ENCODE measurements at regions not wholly inside any gene's neighbourhood (a gene's known extent, or its start where the extent isn't known, plus 50 kb on each side); places are given as distances from the start of the nearest gene placed in this dataset.

GRCh38 chr1:168824418-168825065, 95.5 kb upstream of the DPT start:
- 90% methylated on average over 1 of the region's 2 CpGs; no CpG with 5 or more reads in 1 of the 2 experiments for WGBS, 2 experiments (ENCODE audit: insufficient coverage in 1 of 2, insufficient read length in 1 of 2)
- H3K27ac Mint-ChIP-seq, result no peak overlapping the region

GRCh38 chr1:168825129-168825528, 96.1 kb upstream of the DPT start:
- Histone ChIP-seq H3K4me3 (ENCODE audit: low read length) (no peak overlapping the region), H3K27ac (ENCODE audit: low read depth, low read length) (no peak overlapping the region), H3K27me3 (ENCODE audit: control insufficient read depth, insufficient read depth, low read length, poor library complexity, severe bottlenecking) (no peaks in the 10 kb centered on the region), H3K9me3 (ENCODE audit: control insufficient read depth, low read length) (no peaks in the 10 kb centered on the region), H3K36me3 (ENCODE audit: control insufficient read depth, insufficient read depth, low read length) (no peaks in the 10 kb centered on the region), H3K9ac (ENCODE audit: extremely low read depth, low read length, poor library complexity, severe bottlenecking) (no peak overlapping the region), H3K4me1 (ENCODE audit: control insufficient read depth, insufficient read depth, low read length) (no peaks in the 10 kb centered on the region)
- Mint-ChIP-seq H3K27ac (no peak overlapping the region), H3K4me1 (peaks cover 7% of the 10 kb centered on the region), H3K9me3 (no peaks in the 10 kb centered on the region), H3K4me3 (no peak overlapping the region), H3K36me3 (ENCODE audit: low read depth) (no peaks in the 10 kb centered on the region), H3K27me3 (ENCODE audit: insufficient read depth) (no peaks in the 10 kb centered on the region)
- DNase-seq, result no peak
- TF ChIP-seq CTCF (conservative IDR thresholded peaks at IDR 0.05), result no peak
- WGBS, 2 experiments (ENCODE audit: insufficient coverage in 1 of 2, insufficient read length in 1 of 2), result 46 to 88% methylated on average over 1 of the region's 1 CpG

More at GRCh38 chr1:168824418-168825065, 95.5 kb upstream of the DPT start:
- H3K4me1 ChIP-seq (ENCODE audit: control insufficient read depth, insufficient read depth, low read length), result no peaks in the 10 kb centered on the region
- no peaks in the 10 kb centered on the region for H3K9me3 ChIP-seq (ENCODE audit: control insufficient read depth, low read length)
- H3K27me3 ChIP-seq (ENCODE audit: control insufficient read depth, insufficient read depth, low read length, poor library complexity, severe bottlenecking), result no peaks in the 10 kb centered on the region
- H3K9ac ChIP-seq (ENCODE audit: extremely low read depth, low read length, poor library complexity, severe bottlenecking), result no peak overlapping the region
- TF ChIP-seq CTCF (conservative IDR thresholded peaks at IDR 0.05), result no peak
- no peak for DNase-seq
- Mint-ChIP-seq H3K4me3 (no peak overlapping the region), H3K9me3 (no peaks in the 10 kb centered on the region), H3K36me3 (ENCODE audit: low read depth) (no peaks in the 10 kb centered on the region), H3K4me1 (peaks cover 4% of the 10 kb centered on the region), H3K27me3 (ENCODE audit: insufficient read depth) (no peaks in the 10 kb centered on the region)
- no peak overlapping the region for H3K4me3 ChIP-seq (ENCODE audit: low read length)
- H3K27ac ChIP-seq (ENCODE audit: low read depth, low read length), result no peak overlapping the region
- H3K36me3 ChIP-seq (ENCODE audit: control insufficient read depth, insufficient read depth, low read length), result no peaks in the 10 kb centered on the region

GRCh38 chr1:168825820-168826219, 96.8 kb upstream of the DPT start:
- Histone ChIP-seq H3K4me1 (ENCODE audit: control insufficient read depth, insufficient read depth, low read length) (peaks cover 6% of the 10 kb centered on the region), H3K27ac (ENCODE audit: low read depth, low read length) (no peak overlapping the region), H3K27me3 (ENCODE audit: control insufficient read depth, insufficient read depth, low read length, poor library complexity, severe bottlenecking) (no peaks in the 10 kb centered on the region), H3K36me3 (ENCODE audit: control insufficient read depth, insufficient read depth, low read length) (no peaks in the 10 kb centered on the region), H3K4me3 (ENCODE audit: low read length) (no peak overlapping the region), H3K9me3 (ENCODE audit: control insufficient read depth, low read length) (no peaks in the 10 kb centered on the region), H3K9ac (ENCODE audit: extremely low read depth, low read length, poor library complexity, severe bottlenecking) (no peak overlapping the region)
- H3K27ac Mint-ChIP-seq, result no peak overlapping the region
- no peaks in the 10 kb centered on the region for H3K27me3 Mint-ChIP-seq (ENCODE audit: insufficient read depth)
- peaks cover 13% of the 10 kb centered on the region for H3K4me1 Mint-ChIP-seq
- no peak for TF ChIP-seq CTCF (conservative IDR thresholded peaks at IDR 0.05)
- no peak for DNase-seq
- WGBS, 2 experiments (ENCODE audit: insufficient coverage in 1 of 2, insufficient read length in 1 of 2), result 93 to 96% methylated on average over 3 of the region's 3 CpGs
- H3K9me3 Mint-ChIP-seq, result no peaks in the 10 kb centered on the region
- H3K36me3 Mint-ChIP-seq (ENCODE audit: low read depth), result no peaks in the 10 kb centered on the region
- H3K4me3 Mint-ChIP-seq, result no peak overlapping the region

Data from endodermal cell (in vitro differentiated cells).